ENCODE measurements at regions not wholly inside any gene's neighbourhood (a gene's known extent, or its start where the extent isn't known, plus 50 kb on each side); places are given as distances from the start of the nearest gene placed in this dataset.

- TF ChIP-seq HSF1 (IDR thresholded peaks at IDR 0.05; ENCODE audit: low read depth, low read length) = no peak
- Histone ChIP-seq H3K4me2 (ENCODE audit: control insufficient read depth, insufficient read depth) (no peak overlapping the region), H3K36me3 (ENCODE audit: control insufficient read depth in 2 of 2, insufficient read depth in 2 of 2, low read length in 1 of 2) (no peaks in the 10 kb centered on the region), H3K79me2 (ENCODE audit: control insufficient read depth, insufficient read depth, low read length) (no peaks in the 10 kb centered on the region), H3K9ac (ENCODE audit: control insufficient read depth, insufficient read depth, low read length) (no peak overlapping the region), H3K27me3 (replicated peaks in 1 of 2; ENCODE audit: control insufficient read depth in 2 of 2, insufficient read depth in 2 of 2, low read length in 1 of 2) (no peaks in the 10 kb centered on the region), H2AFZ (ENCODE audit: control insufficient read depth, low read depth, low read length) (no peak overlapping the region), H3K9me3 (replicated peaks; ENCODE audit: control insufficient read depth, insufficient read depth, low read length) (no peaks in the 10 kb centered on the region), H3K4me1 (ENCODE audit: control insufficient read depth, insufficient read depth, low read length) (no peaks in the 10 kb centered on the region), H3K4me3 (no peak overlapping the region), H4K20me1 (ENCODE audit: control insufficient read depth, insufficient read depth) (no peaks in the 10 kb centered on the region), H3K27ac (ENCODE audit: control insufficient read depth, insufficient read depth) (no peak overlapping the region)
- POLR2A ChIA-PET = no interaction called here
- in situ Hi-C loops (cut with MboI) (no loop called here), intact Hi-C loops (cut with micrococcal nuclease; ENCODE audit: unreplicated experiment) (no loop called here)
- WGBS (ENCODE audit: insufficient coverage, insufficient replicate concordance, low lambda C conversion rate, missing lambda C conversion rate) = 46% methylated on average over 9 of the region's 9 CpGs
- ATAC-seq = no peak
- CTCF ChIA-PET = no interaction called here
- RAD21 ChIA-PET (ENCODE audit: unreplicated experiment) = no interaction called here
- no peak for FAIRE-seq
- BruUV-seq (replicated peaks) = no TSS peak
- no peak for DNase-seq (ENCODE audit: low read depth, low spot score)
- SMC1A ChIA-PET (ENCODE audit: uncharacterized antibody, unreplicated experiment) = no interaction called here
Observed at GRCh38 chr1:29645586-29645985, 409.3 kb downstream of the PTPRU start.

DNA sequence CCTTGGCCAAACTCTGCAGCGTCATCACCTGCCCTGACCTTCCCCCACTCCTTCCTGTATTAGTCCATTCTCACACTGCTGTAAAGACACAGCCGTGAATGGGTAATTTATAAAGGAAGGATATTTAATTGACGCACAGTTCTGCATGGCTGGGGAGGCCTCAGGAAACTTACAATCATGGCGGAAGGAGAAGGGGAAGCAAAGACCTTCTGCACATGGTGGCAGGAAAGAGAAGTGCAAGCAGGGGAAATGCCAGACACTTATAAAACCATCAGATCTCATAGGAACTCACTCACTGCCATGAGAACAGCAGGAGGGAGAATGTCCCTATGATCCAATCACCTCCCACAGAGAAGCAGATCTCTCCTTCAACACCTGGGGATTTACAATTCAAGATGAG lies 408.5 kb downstream of the PTPRU start:
- RAD21 ChIA-PET (ENCODE audit: unreplicated experiment) = no interaction called here
- SMC1A ChIA-PET (ENCODE audit: uncharacterized antibody, unreplicated experiment) = no interaction called here

More for the DNA sequence above, 408.5 kb downstream of the PTPRU start:
- no peaks in the 10 kb centered on the region for H3K9me3 ChIP-seq (replicated peaks; ENCODE audit: control insufficient read depth, insufficient read depth, low read length)
- WGBS (ENCODE audit: insufficient coverage, insufficient replicate concordance, low lambda C conversion rate, missing lambda C conversion rate) = 27% methylated on average over 4 of the region's 4 CpGs
- BruUV-seq (replicated peaks) = no TSS peak
- H3K27ac ChIP-seq (ENCODE audit: control insufficient read depth, insufficient read depth) = no peak overlapping the region
- H3K4me1 ChIP-seq (ENCODE audit: control insufficient read depth, insufficient read depth, low read length) = no peaks in the 10 kb centered on the region
- no peak overlapping the region for H3K4me3 ChIP-seq
- H3K79me2 ChIP-seq (ENCODE audit: control insufficient read depth, insufficient read depth, low read length) = no peaks in the 10 kb centered on the region
- no peaks in the 10 kb centered on the region for H3K27me3 ChIP-seq (replicated peaks in 1 of 2; ENCODE audit: control insufficient read depth in 2 of 2, insufficient read depth in 2 of 2, low read length in 1 of 2)
- no peak for FAIRE-seq
- H3K36me3 ChIP-seq (ENCODE audit: control insufficient read depth in 2 of 2, insufficient read depth in 2 of 2, low read length in 1 of 2) = no peaks in the 10 kb centered on the region
- no peak for DNase-seq (ENCODE audit: low read depth, low spot score)
- H4K20me1 ChIP-seq (ENCODE audit: control insufficient read depth, insufficient read depth) = no peaks in the 10 kb centered on the region
- in situ Hi-C loops (cut with MboI) = no loop called here
- TF ChIP-seq YY1 (IDR thresholded peaks at IDR 0.05; ENCODE audit: low read depth, low read length) = no peak
- no peak for TF ChIP-seq TCF12 (IDR thresholded peaks at IDR 0.05; ENCODE audit: low read depth, low read length)
- no peak for TF ChIP-seq ZNF207 (IDR thresholded peaks at IDR 0.05; ENCODE audit: borderline replicate concordance)
- H3K9ac ChIP-seq (ENCODE audit: control insufficient read depth, insufficient read depth, low read length) = no peak overlapping the region
- ATAC-seq = no peak
- ChIA-PET CTCF (no interaction called here), POLR2A (no interaction called here)
- H2AFZ ChIP-seq (ENCODE audit: control insufficient read depth, low read depth, low read length) = no peak overlapping the region
- intact Hi-C loops (cut with micrococcal nuclease; ENCODE audit: unreplicated experiment) = no loop called here
- no peak overlapping the region for H3K4me2 ChIP-seq (ENCODE audit: control insufficient read depth, insufficient read depth)
